ENCODE measurements at regions not wholly inside any gene's neighbourhood (a gene's known extent, or its start where the extent isn't known, plus 50 kb on each side); places are given as distances from the start of the nearest gene placed in this dataset.

- Histone ChIP-seq H3K4me3 (no peak overlapping the region), H3K4me1 (no peaks in the 10 kb centered on the region), H3K36me3 (no peaks in the 10 kb centered on the region), H3K27ac (no peak overlapping the region), H3K9me3 (no peaks in the 10 kb centered on the region), H3K27me3 (no peaks in the 10 kb centered on the region)
- intact Hi-C loops (cut with DNase I), result no loop called here
- WGBS, 2 donors, result 55 to 65% methylated on average over 2 of the region's 2 CpGs
- ATAC-seq (no peak), DNase-seq (no peak)
- TF ChIP-seq, protein P1, sequence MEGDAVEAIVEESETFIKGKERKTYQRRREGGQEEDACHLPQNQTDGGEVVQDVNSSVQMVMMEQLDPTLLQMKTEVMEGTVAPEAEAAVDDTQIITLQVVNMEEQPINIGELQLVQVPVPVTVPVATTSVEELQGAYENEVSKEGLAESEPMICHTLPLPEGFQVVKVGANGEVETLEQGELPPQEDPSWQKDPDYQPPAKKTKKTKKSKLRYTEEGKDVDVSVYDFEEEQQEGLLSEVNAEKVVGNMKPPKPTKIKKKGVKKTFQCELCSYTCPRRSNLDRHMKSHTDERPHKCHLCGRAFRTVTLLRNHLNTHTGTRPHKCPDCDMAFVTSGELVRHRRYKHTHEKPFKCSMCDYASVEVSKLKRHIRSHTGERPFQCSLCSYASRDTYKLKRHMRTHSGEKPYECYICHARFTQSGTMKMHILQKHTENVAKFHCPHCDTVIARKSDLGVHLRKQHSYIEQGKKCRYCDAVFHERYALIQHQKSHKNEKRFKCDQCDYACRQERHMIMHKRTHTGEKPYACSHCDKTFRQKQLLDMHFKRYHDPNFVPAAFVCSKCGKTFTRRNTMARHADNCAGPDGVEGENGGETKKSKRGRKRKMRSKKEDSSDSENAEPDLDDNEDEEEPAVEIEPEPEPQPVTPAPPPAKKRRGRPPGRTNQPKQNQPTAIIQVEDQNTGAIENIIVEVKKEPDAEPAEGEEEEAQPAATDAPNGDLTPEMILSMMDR (IDR thresholded peaks at IDR 0.05), result no peak
These were observed 394.4 kb downstream of the NYAP2 start for GRCh38 chr2:225793736-225794550.

- Histone ChIP-seq H3K27me3 (no peaks in the 10 kb centered on the region), H3K27ac (no peak overlapping the region), H3K4me3 (no peak overlapping the region), H3K9me3 (no peaks in the 10 kb centered on the region), H3K36me3 (no peaks in the 10 kb centered on the region), H3K4me1 (no peaks in the 10 kb centered on the region)
- TF ChIP-seq, protein P1 (IDR thresholded peaks at IDR 0.05), result no peak
- DNase-seq (no peak), ATAC-seq (no peak)
- WGBS, 2 donors, result 57 to 62% methylated on average over 5 of the region's 5 CpGs
- intact Hi-C loops (cut with DNase I), result no loop called here
These were observed 389.1 kb downstream of the NYAP2 start for GRCh38 chr2:225788571-225789094.

DNA sequence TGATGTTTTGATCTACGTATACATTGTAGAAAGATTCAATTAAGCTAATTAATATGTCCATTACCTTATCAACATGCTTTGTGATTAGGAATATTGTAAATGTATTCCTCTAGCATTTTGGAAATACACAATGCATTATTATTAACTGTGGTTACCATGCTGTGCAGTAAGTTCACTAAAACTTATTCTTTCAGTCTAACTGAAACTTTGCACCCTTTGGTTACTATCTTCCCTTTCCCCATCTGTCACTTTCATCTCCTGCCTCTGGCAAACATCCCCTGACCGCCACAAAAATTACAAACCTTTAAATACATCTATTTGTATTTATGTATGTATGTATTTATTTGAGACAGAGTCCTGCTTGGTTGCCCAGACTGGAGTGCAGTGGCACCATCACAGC is 388.0 kb downstream of the NYAP2 start:
- no peaks in the 10 kb centered on the region for H3K9me3 ChIP-seq
- H3K27me3 ChIP-seq, result no peaks in the 10 kb centered on the region
- DNase-seq (no peak), ATAC-seq (no peak)
- intact Hi-C loops (cut with DNase I), result no loop called here
- TF ChIP-seq, protein P1 (IDR thresholded peaks at IDR 0.05), result no peak
- H3K27ac ChIP-seq, result no peak overlapping the region
- H3K4me1 ChIP-seq, result no peaks in the 10 kb centered on the region
- H3K4me3 ChIP-seq, result no peak overlapping the region
- 80 to 82% methylated on average over 2 of the region's 2 CpGs for WGBS, 2 donors
- no peaks in the 10 kb centered on the region for H3K36me3 ChIP-seq

- TF ChIP-seq, protein P1 (IDR thresholded peaks at IDR 0.05), result no peak
- H3K4me3 ChIP-seq, result no peak overlapping the region
- no peak for DNase-seq
- H3K4me1 ChIP-seq, result no peaks in the 10 kb centered on the region
- no peak for ATAC-seq
- H3K9me3 ChIP-seq, result no peaks in the 10 kb centered on the region
- H3K27ac ChIP-seq, result no peak overlapping the region
- 83 to 86% methylated on average over 2 of the region's 2 CpGs for WGBS, 2 donors
- H3K36me3 ChIP-seq, result no peaks in the 10 kb centered on the region
- no peaks in the 10 kb centered on the region for H3K27me3 ChIP-seq
- intact Hi-C loops (cut with DNase I), result no loop called here
These were observed 382.5 kb downstream of the NYAP2 start for GRCh38 chr2:225781991-225782390.
